ENCODE measurements at regions not wholly inside any gene's neighbourhood (a gene's known extent, or its start where the extent isn't known, plus 50 kb on each side); places are given as distances from the start of the nearest gene placed in this dataset.

- TF ChIP-seq ZBTB34 (CRISPR knock-in tag; IDR thresholded peaks at IDR 0.05) (peak; percentile 38; the same call in 1 of the 2 replicates), SMARCC2 (IDR thresholded peaks at IDR 0.05; ENCODE audit: low read depth) (peak; percentile 71), NFYB (IDR thresholded peaks at IDR 0.05; ENCODE audit: extremely low read depth, insufficient read length) (no peak), BRD4 (IDR thresholded peaks at IDR 0.05) (peak; percentile 32; the same call in 1 of the 2 replicates), FOXK2 (conservative IDR thresholded peaks at IDR 0.05 in 1 of 2, IDR thresholded peaks at IDR 0.05 in 1 of 2; ENCODE audit: low read depth in 2 of 2) (peak in 1 of 2 experiments; percentile 74; a peak in 2 of 4 replicates), ZNF398 (CRISPR knock-in tag; IDR thresholded peaks at IDR 0.05) (no peak), SP2 (IDR thresholded peaks at IDR 0.05; ENCODE audit: extremely low read depth, low read depth, low read length, poor library complexity, severe bottlenecking) (no peak), USF1 (CRISPR knock-in tag; IDR thresholded peaks at IDR 0.05) (peak; percentile 87), DIDO1 (tag; IDR thresholded peaks at IDR 0.05; ENCODE audit: low read depth) (no peak), ZNF589 (CRISPR knock-in tag; IDR thresholded peaks at IDR 0.05; ENCODE audit: low read depth) (peak; percentile 85), BRD9 (IDR thresholded peaks at IDR 0.05; ENCODE audit: low read depth, partially characterized antibody) (peak; percentile 88), CHD2 (IDR thresholded peaks at IDR 0.05; ENCODE audit: low read depth, low read length) (no peak), ZNF184 (CRISPR knock-in tag; IDR thresholded peaks at IDR 0.05) (no peak), RBM15 (IDR thresholded peaks at IDR 0.05; ENCODE audit: insufficient read depth, low read length) (no peak), ZNF174 (CRISPR knock-in tag; IDR thresholded peaks at IDR 0.05) (no peak), CC2D1A (IDR thresholded peaks at IDR 0.05) (no peak)
These were observed 69.9 kb upstream of the DDR1 start (continued) for GRCh38 chr6:30814146-30815040.

Data from K562 (cell line).